ENCODE measurements at regions not wholly inside any gene's neighbourhood (a gene's known extent, or its start where the extent isn't known, plus 50 kb on each side); places are given as distances from the start of the nearest gene placed in this dataset.

- TF ChIP-seq EP300 (IDR thresholded peaks at IDR 0.05; ENCODE audit: borderline replicate concordance) (no peak), TAF1 (IDR thresholded peaks at IDR 0.05; ENCODE audit: low read depth) (no peak), EGR1 (IDR thresholded peaks at IDR 0.05) (no peak), TCF12 (IDR thresholded peaks at IDR 0.05; ENCODE audit: low read depth) (no peak), FOXM1 (IDR thresholded peaks at IDR 0.05; ENCODE audit: borderline replicate concordance, low read depth) (no peak), YY1 (IDR thresholded peaks at IDR 0.05; ENCODE audit: low read depth) (no peak), USF1 (IDR thresholded peaks at IDR 0.05) (no peak), CEBPB (IDR thresholded peaks at IDR 0.05) (no peak), TEAD4 (IDR thresholded peaks at IDR 0.05) (no peak), RAD21 (IDR thresholded peaks at IDR 0.05; ENCODE audit: low read depth) (no peak), CREB1 (IDR thresholded peaks at IDR 0.05; ENCODE audit: low read depth) (no peak), ZBTB7A (IDR thresholded peaks at IDR 0.05; ENCODE audit: low read depth) (no peak)
- TF ChIP-seq, protein P1, sequence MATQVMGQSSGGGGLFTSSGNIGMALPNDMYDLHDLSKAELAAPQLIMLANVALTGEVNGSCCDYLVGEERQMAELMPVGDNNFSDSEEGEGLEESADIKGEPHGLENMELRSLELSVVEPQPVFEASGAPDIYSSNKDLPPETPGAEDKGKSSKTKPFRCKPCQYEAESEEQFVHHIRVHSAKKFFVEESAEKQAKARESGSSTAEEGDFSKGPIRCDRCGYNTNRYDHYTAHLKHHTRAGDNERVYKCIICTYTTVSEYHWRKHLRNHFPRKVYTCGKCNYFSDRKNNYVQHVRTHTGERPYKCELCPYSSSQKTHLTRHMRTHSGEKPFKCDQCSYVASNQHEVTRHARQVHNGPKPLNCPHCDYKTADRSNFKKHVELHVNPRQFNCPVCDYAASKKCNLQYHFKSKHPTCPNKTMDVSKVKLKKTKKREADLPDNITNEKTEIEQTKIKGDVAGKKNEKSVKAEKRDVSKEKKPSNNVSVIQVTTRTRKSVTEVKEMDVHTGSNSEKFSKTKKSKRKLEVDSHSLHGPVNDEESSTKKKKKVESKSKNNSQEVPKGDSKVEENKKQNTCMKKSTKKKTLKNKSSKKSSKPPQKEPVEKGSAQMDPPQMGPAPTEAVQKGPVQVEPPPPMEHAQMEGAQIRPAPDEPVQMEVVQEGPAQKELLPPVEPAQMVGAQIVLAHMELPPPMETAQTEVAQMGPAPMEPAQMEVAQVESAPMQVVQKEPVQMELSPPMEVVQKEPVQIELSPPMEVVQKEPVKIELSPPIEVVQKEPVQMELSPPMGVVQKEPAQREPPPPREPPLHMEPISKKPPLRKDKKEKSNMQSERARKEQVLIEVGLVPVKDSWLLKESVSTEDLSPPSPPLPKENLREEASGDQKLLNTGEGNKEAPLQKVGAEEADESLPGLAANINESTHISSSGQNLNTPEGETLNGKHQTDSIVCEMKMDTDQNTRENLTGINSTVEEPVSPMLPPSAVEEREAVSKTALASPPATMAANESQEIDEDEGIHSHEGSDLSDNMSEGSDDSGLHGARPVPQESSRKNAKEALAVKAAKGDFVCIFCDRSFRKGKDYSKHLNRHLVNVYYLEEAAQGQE (IDR thresholded peaks at IDR 0.05; ENCODE audit: low read depth): no peak
- TF ChIP-seq, protein P2, sequence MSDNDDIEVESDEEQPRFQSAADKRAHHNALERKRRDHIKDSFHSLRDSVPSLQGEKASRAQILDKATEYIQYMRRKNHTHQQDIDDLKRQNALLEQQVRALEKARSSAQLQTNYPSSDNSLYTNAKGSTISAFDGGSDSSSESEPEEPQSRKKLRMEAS (IDR thresholded peaks at IDR 0.05): no peak
Observed at GRCh38 chr12:125276567-125276966, 211.3 kb downstream of the AACS start.
